Neural crest cell (in vitro differentiated cells): ENCODE measurements at regions not wholly inside any gene's neighbourhood (a gene's known extent, or its start where the extent isn't known, plus 50 kb on each side); places are given as distances from the start of the nearest gene placed in this dataset.
A peak's percentile ranks its signal among the peaks of the same experiment; 100 is the strongest.
"Not testable (repeated sequence)": the region's sequence is repeated elsewhere in the genome, so short reads cannot be mapped to it uniquely, and the experiment has no call there.

Experiments used
- DNase-seq: peaks from one replicate; pipeline ENCODE4 v3.0.0; 2021; ENCODE audit warnings: low read depth, mixed read lengths, low spot score
- H3K27ac Mint-ChIP-seq: one replicate; pipeline ENCODE4 v1.8.0; 2021; ENCODE audit warnings: mild to moderate bottlenecking, mixed read lengths; ENCODE audit not compliant: unreplicated experiment
- H3K27me3 Mint-ChIP-seq: 2 replicates; pipeline ENCODE4 v1.8.0; 2021; ENCODE audit warnings: low read depth, mild to moderate bottlenecking, mixed read lengths
- H3K36me3 Mint-ChIP-seq: 2 replicates; pipeline ENCODE4 v1.8.0; 2021; ENCODE audit warnings: low read depth, mild to moderate bottlenecking, mixed read lengths
- H3K4me1 Mint-ChIP-seq: 2 replicates; pipeline ENCODE4 v1.8.0; 2021; ENCODE audit warnings: mixed read lengths
- H3K4me3 Mint-ChIP-seq: one replicate; pipeline ENCODE4 v1.8.0; 2021; ENCODE audit warnings: mild to moderate bottlenecking, mixed read lengths
- H3K9me3 Mint-ChIP-seq: 2 replicates; pipeline ENCODE4 v1.8.0; 2021; ENCODE audit warnings: mixed read lengths
- TF ChIP-seq, protein P1 (sequence below): fragments of 200-600 bp; sonication (generic); conservative IDR thresholded peaks from 2 replicates; pipeline ENCODE4 v1.5.0; 2021; ENCODE audit warnings: antibody characterized with exemption, mild to moderate bottlenecking

DNA sequence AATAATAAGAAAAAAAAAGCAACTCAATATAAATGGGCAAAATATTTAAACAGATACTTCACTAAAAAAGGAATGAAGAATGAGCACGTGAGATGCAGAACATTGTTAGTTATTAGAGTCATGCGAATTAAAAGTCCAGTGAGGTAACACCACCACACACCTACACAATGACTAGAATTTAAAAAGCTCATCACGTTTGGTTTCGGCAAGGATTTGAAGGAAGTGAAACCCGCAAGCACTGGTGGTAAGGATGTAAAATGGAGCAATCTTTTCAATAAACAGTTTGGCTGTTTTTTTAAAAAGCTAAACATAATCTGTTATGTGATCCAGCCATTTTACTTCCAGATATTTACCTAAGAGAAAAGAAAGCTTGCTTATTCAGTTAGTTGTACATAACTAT, 1181.6 kb upstream of the CELF4 start:
- Mint-ChIP-seq H3K27me3 (no peaks in the 10 kb centered on the region), H3K4me3 (no peak overlapping the region), H3K36me3 (no peaks in the 10 kb centered on the region), H3K9me3 (no peaks in the 10 kb centered on the region), H3K4me1 (no peaks in the 10 kb centered on the region), H3K27ac (no peak overlapping the region)
- TF ChIP-seq, protein P1, sequence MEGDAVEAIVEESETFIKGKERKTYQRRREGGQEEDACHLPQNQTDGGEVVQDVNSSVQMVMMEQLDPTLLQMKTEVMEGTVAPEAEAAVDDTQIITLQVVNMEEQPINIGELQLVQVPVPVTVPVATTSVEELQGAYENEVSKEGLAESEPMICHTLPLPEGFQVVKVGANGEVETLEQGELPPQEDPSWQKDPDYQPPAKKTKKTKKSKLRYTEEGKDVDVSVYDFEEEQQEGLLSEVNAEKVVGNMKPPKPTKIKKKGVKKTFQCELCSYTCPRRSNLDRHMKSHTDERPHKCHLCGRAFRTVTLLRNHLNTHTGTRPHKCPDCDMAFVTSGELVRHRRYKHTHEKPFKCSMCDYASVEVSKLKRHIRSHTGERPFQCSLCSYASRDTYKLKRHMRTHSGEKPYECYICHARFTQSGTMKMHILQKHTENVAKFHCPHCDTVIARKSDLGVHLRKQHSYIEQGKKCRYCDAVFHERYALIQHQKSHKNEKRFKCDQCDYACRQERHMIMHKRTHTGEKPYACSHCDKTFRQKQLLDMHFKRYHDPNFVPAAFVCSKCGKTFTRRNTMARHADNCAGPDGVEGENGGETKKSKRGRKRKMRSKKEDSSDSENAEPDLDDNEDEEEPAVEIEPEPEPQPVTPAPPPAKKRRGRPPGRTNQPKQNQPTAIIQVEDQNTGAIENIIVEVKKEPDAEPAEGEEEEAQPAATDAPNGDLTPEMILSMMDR = no peak
- DNase-seq = no peak

DNA sequence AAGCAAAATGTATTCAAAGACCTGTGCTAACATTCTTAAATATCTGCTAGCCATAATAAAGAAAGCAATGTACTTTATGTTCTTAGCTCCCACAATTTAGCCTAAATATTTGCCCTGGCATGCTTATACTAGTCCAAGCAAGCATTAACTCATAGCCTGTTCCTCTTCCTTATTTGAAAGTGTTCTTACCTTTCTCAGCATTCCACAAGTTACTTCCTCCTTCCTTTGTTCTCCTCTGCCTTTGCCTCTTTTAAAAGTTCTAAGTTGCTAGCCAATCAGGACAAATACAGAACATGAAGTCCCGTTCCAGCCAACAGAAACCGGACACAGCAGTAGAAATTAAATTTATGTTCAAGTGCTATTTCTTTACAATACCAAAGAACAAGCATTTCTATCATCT, 1154.6 kb upstream of the CELF4 start:
- H3K27ac Mint-ChIP-seq, H3K4me1 Mint-ChIP-seq, H3K27me3 Mint-ChIP-seq, H3K9me3 Mint-ChIP-seq, H3K4me3 Mint-ChIP-seq, H3K36me3 Mint-ChIP-seq, DNase-seq: not testable (repeated sequence)

DNA sequence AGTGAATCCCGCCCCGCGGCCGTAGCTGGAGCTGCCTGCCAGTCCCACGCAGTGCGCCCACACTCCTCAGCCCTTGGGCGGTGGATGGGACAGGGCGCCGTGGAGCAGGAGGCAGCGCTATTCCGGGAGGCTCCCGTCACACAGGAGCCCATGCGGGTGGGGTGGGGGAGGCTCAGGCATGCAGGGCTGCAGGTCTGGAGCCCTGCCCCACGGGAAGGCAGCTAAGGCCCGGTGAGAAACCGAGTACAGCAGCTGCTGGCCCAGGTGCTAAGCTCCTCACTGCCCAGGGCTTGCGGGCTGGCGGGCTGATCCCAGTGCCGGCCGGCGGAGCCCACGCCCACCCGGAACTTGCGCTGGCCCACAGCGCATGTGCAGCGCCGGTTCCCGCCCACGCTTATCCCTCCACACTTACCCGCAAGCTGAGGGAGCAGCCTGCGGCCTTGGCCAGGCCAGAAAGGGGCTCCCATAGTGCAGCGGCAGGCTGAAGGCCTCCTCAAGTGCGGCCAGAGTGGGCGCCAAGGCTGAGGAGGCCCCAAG, 1152.8 kb upstream of the CELF4 start:
- peaks cover 3% of the 10 kb centered on the region for H3K36me3 Mint-ChIP-seq
- H3K27ac Mint-ChIP-seq = no peak overlapping the region
- H3K27me3 Mint-ChIP-seq = no peaks in the 10 kb centered on the region
- peaks cover 6% of the 10 kb centered on the region for H3K9me3 Mint-ChIP-seq
- TF ChIP-seq, protein P1 = no peak
- no peaks in the 10 kb centered on the region for H3K4me1 Mint-ChIP-seq
- H3K4me3 Mint-ChIP-seq = no peak overlapping the region
- DNase-seq = no peak

DNA sequence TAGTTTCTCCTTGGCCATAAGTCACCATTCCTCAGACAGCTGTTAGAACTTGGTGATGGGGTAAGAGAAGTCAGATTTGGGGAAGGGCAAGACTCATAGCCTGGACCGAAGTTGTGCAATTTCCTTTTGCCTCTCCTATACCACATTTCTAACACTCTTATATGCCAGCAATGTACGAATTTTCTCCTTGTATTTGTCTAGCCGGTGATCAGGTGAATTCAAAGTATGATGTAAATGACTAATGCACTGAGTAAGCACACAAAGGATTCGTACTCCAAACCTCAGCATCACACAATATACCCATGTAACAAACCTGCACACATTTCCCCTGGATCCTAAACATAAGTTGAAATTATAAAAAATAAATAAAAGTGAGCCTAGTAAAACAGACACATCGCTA, 1143.5 kb upstream of the CELF4 start:
- Mint-ChIP-seq H3K4me1 (no peaks in the 10 kb centered on the region), H3K27me3 (no peaks in the 10 kb centered on the region), H3K36me3 (no peaks in the 10 kb centered on the region), H3K9me3 (no peaks in the 10 kb centered on the region), H3K27ac (no peak overlapping the region), H3K4me3 (no peak overlapping the region)
- TF ChIP-seq, protein P1 = no peak
- DNase-seq = no peak

DNA sequence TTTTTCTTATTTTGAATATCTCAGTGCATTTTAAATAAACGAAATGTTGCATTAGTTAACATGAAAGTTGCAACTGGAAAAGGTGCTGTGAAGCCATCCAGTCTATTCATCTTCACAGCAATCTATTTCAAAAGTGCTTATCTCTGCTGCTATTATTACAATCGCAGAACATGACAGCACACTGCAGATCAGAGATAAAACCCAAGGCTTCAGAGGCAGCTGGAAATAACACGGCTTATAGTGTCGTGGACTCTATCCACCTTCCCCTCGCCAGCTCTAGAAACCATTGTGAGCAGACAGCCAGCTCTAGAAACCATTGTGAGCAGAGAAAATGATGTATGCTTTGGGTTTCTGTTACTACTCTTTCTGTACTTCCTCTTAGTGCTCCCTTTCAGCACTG, 1140.8 kb upstream of the CELF4 start:
- H3K27me3 Mint-ChIP-seq = no peaks in the 10 kb centered on the region
- TF ChIP-seq, protein P1 = no peak
- H3K4me3 Mint-ChIP-seq = no peak overlapping the region
- H3K36me3 Mint-ChIP-seq = no peaks in the 10 kb centered on the region
- no peak overlapping the region for H3K27ac Mint-ChIP-seq
- H3K9me3 Mint-ChIP-seq = peaks cover 6% of the 10 kb centered on the region
- no peaks in the 10 kb centered on the region for H3K4me1 Mint-ChIP-seq
- DNase-seq = no peak

DNA sequence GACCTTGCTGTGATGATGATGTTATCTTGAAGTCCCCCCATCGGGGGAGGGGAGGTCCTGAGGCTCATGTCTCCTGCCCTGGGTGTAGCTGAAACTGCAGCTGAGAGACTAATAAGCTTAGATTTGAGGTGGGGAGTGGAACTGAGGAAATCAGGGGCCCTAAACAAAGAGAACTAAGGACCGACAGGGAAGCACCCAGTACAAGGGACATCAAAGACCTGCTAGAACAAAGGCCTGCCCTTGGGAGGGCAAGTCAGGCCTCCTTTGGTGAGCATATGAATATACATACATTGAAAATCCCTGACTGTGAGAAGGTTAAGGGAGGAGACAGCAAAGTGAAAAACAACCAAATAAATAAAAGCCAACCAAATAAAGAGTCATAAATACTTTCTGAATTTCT, 1132.5 kb upstream of the CELF4 start:
- peak overlapping the region; percentile 7 for H3K4me3 Mint-ChIP-seq
- H3K27ac Mint-ChIP-seq = peak overlapping the region; percentile 64
- no peaks in the 10 kb centered on the region for H3K27me3 Mint-ChIP-seq
- no peaks in the 10 kb centered on the region for H3K36me3 Mint-ChIP-seq
- no peak for DNase-seq
- H3K9me3 Mint-ChIP-seq = no peaks in the 10 kb centered on the region
- TF ChIP-seq, protein P1 = no peak
- H3K4me1 Mint-ChIP-seq = peaks cover 24% of the 10 kb centered on the region
